ENCODE measurements at regions not wholly inside any gene's neighbourhood (a gene's known extent, or its start where the extent isn't known, plus 50 kb on each side); places are given as distances from the start of the nearest gene placed in this dataset.

GRCh38 chr6:94478133-94479005 lies 1059.0 kb upstream of the EPHA7 start:
- Histone ChIP-seq H3K4me1 (no peaks in the 10 kb centered on the region), H3K4me3 (no peak overlapping the region), H3K36me3 (no peaks in the 10 kb centered on the region), H3K9me3 (peaks cover 0 to 12% (median 2%) of the 10 kb centered on the region in 4 donors), H3K27ac (no peak overlapping the region), H3K27me3 (no peaks in the 10 kb centered on the region)
- TF ChIP-seq EP300 (IDR thresholded peaks at IDR 0.05) (no peak), POLR2A (IDR thresholded peaks at IDR 0.05) (no peak), POLR2AphosphoS5 (IDR thresholded peaks at IDR 0.05) (no peak), CTCF (IDR thresholded peaks at IDR 0.05) (no peak)
- 63 to 78% (median 69%) methylated on average over 3 of the region's 3 CpGs for WGBS, 5 donors
- peak in 1 of 2 donors; percentile 2 for DNase-seq
- intact Hi-C loops (cut with DNase I; ENCODE audit: low total_unique reads): no loop called here

- Histone ChIP-seq H3K4me3 (no peak overlapping the region), H3K27me3 (no peaks in the 10 kb centered on the region), H3K9me3 (no peaks in the 10 kb centered on the region), H3K4me1 (no peaks in the 10 kb centered on the region), H3K36me3 (no peaks in the 10 kb centered on the region), H3K27ac (no peak overlapping the region)
- DNase-seq: no peak
- intact Hi-C loops (cut with DNase I; ENCODE audit: low total_unique reads): no loop called here
- no peak for TF ChIP-seq CTCF (IDR thresholded peaks at IDR 0.05)
- TF ChIP-seq POLR2A (IDR thresholded peaks at IDR 0.05): no peak
- no peak for TF ChIP-seq EP300 (IDR thresholded peaks at IDR 0.05)
- no peak for TF ChIP-seq POLR2AphosphoS5 (IDR thresholded peaks at IDR 0.05)
Measured at GRCh38 chr6:94468830-94469229, 1049.5 kb upstream of the EPHA7 start.

GRCh38 chr6:94464018-94464510 lies 1044.7 kb upstream of the EPHA7 start:
- H3K27ac ChIP-seq: no peak overlapping the region
- WGBS, 5 donors: 28 to 56% (median 42%) methylated on average over 3 of the region's 3 CpGs
- no peaks in the 10 kb centered on the region for H3K27me3 ChIP-seq
- TF ChIP-seq EP300 (IDR thresholded peaks at IDR 0.05): no peak
- no peak for TF ChIP-seq POLR2A (IDR thresholded peaks at IDR 0.05)
- TF ChIP-seq POLR2AphosphoS5 (IDR thresholded peaks at IDR 0.05): no peak
- no peak for TF ChIP-seq CTCF (IDR thresholded peaks at IDR 0.05)
- peaks cover 0 to 12% (median 3%) of the 10 kb centered on the region in 4 donors for H3K9me3 ChIP-seq
- H3K4me1 ChIP-seq: no peaks in the 10 kb centered on the region
- no peaks in the 10 kb centered on the region for H3K36me3 ChIP-seq
- intact Hi-C loops (cut with DNase I; ENCODE audit: low total_unique reads): no loop called here
- H3K4me3 ChIP-seq: no peak overlapping the region
- DNase-seq: no peak

GRCh38 chr6:94463306-94463705 lies 1043.9 kb upstream of the EPHA7 start:
- no peaks in the 10 kb centered on the region for H3K27me3 ChIP-seq
- 77 to 97% (median 90%) methylated on average over 1 of the region's 1 CpG for WGBS, 5 donors
- H3K27ac ChIP-seq: no peak overlapping the region
- intact Hi-C loops (cut with DNase I; ENCODE audit: low total_unique reads): no loop called here
- H3K4me3 ChIP-seq: no peak overlapping the region
- no peaks in the 10 kb centered on the region for H3K4me1 ChIP-seq
- peaks cover 0 to 12% (median 3%) of the 10 kb centered on the region in 4 donors for H3K9me3 ChIP-seq
- no peak for DNase-seq
- no peaks in the 10 kb centered on the region for H3K36me3 ChIP-seq
- TF ChIP-seq POLR2A (IDR thresholded peaks at IDR 0.05) (no peak), EP300 (IDR thresholded peaks at IDR 0.05) (no peak), POLR2AphosphoS5 (IDR thresholded peaks at IDR 0.05) (no peak), CTCF (IDR thresholded peaks at IDR 0.05) (no peak)
